WTC11 (cell line): ENCODE measurements at regions not wholly inside any gene's neighbourhood (a gene's known extent, or its start where the extent isn't known, plus 50 kb on each side); places are given as distances from the start of the nearest gene placed in this dataset.

Source experiments
- CTCF ChIP-seq: fragments of 200-600 bp; IDR thresholded peaks from 2 replicates; pipeline ENCODE4 v1.8.0; 2022; ENCODE audit warnings: antibody characterized with exemption
- SP1 ChIP-seq: sonication (generic); formaldehyde crosslinking; conservative IDR thresholded peaks from 2 replicates; pipeline ENCODE4 v1.8.1; 2022; ENCODE audit warnings: missing genetic modification reagents
- TCF7 ChIP-seq: sonication (generic); formaldehyde crosslinking; IDR thresholded peaks from 2 replicates; pipeline ENCODE4 v1.8.0; 2022; ENCODE audit warnings: mild to moderate bottlenecking, low read depth, missing genetic modification reagents, moderate library complexity
- TEAD4 ChIP-seq: sonication (generic); formaldehyde crosslinking; IDR thresholded peaks from 2 replicates; pipeline ENCODE4 v1.8.0; 2022; ENCODE audit warnings: mild to moderate bottlenecking, missing genetic modification reagents
- TF ChIP-seq, protein P1 (sequence below): sonication (generic); formaldehyde crosslinking; IDR thresholded peaks from 2 replicates; pipeline ENCODE4 v1.8.1; 2022; ENCODE audit warnings: mild to moderate bottlenecking, missing genetic modification reagents, moderate library complexity, borderline replicate concordance
- TF ChIP-seq, protein P2 (sequence below): sonication (generic); formaldehyde crosslinking; IDR thresholded peaks from 2 replicates; pipeline ENCODE4 v1.8.0; 2022; ENCODE audit warnings: mild to moderate bottlenecking, missing genetic modification reagents

GRCh38 chr1:79530055-79530454 is 523.5 kb upstream of the ADGRL4 start:
- TF ChIP-seq TCF7 (no peak), CTCF (no peak), SP1 (CRISPR knock-in tag) (no peak), TEAD4 (CRISPR knock-in tag) (no peak)
- TF ChIP-seq, protein P1, sequence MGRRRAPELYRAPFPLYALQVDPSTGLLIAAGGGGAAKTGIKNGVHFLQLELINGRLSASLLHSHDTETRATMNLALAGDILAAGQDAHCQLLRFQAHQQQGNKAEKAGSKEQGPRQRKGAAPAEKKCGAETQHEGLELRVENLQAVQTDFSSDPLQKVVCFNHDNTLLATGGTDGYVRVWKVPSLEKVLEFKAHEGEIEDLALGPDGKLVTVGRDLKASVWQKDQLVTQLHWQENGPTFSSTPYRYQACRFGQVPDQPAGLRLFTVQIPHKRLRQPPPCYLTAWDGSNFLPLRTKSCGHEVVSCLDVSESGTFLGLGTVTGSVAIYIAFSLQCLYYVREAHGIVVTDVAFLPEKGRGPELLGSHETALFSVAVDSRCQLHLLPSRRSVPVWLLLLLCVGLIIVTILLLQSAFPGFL (CRISPR knock-in tag), result no peak
- TF ChIP-seq, protein P2, sequence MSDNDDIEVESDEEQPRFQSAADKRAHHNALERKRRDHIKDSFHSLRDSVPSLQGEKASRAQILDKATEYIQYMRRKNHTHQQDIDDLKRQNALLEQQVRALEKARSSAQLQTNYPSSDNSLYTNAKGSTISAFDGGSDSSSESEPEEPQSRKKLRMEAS (CRISPR knock-in tag), result no peak
